Keratinocyte (primary cell): ENCODE measurements at regions not wholly inside any gene's neighbourhood (a gene's known extent, or its start where the extent isn't known, plus 50 kb on each side); places are given as distances from the start of the nearest gene placed in this dataset.

Source experiments
- DNase-seq: peaks from one replicate; pipeline ENCODE4 v3.0.0-alpha.2; 2011; ENCODE audit warnings: low read depth, missing footprints, low spot score
- FAIRE-seq: peaks from 2 replicates; lab custom pipeline; 2011; peaks lifted over from hg19 to GRCh38; lab: Jason Lieb, UNC
- H2AFZ ChIP-seq: 2 replicates; pipeline ENCODE4 v1.6.0; 2012; ENCODE audit warnings: low read length, control low read depth, inconsistent platforms; ENCODE audit not compliant: control insufficient read depth
- H3K27ac ChIP-seq: 2 replicates; pipeline ENCODE4 v1.5.1; 2011; ENCODE audit warnings: low read length; ENCODE audit not compliant: control insufficient read depth, insufficient read depth
- H3K27me3 ChIP-seq: 3 replicates; pipeline ENCODE4 v1.6.0; 2011; ENCODE audit warnings: low read length; ENCODE audit not compliant: control insufficient read depth, insufficient read depth; ENCODE audit errors: extremely low read depth
- H3K36me3 ChIP-seq, 2 experiments: 2 replicates in 1 of 2; 3 replicates in 1 of 2; pipeline ENCODE4 v1.5.1; 2011; ENCODE audit warnings: low read length in 2 of 2, mild to moderate bottlenecking in 1 of 2; ENCODE audit not compliant: control insufficient read depth in 2 of 2, insufficient read depth in 2 of 2; ENCODE audit errors: extremely low read depth in 1 of 2
- H3K4me1 ChIP-seq: 3 replicates; pipeline ENCODE4 v1.5.1; 2011; ENCODE audit warnings: low read length; ENCODE audit not compliant: control insufficient read depth, insufficient read depth; ENCODE audit errors: extremely low read depth
- H3K4me2 ChIP-seq: 3 replicates; pipeline ENCODE4 v1.6.0; 2011; ENCODE audit warnings: low read depth, low read length; ENCODE audit not compliant: control insufficient read depth, insufficient read depth; ENCODE audit errors: extremely low read depth
- H3K4me3 ChIP-seq, 3 experiments: fragments of 200-600 bp in 1 of 3; sonication (generic) in 1 of 3; 2 replicates in 2 of 3; 3 replicates in 1 of 3; pipeline ENCODE4 v1.5.1; 2011 to 2016; ENCODE audit warnings: low read length in 3 of 3, mild to moderate bottlenecking in 3 of 3, control low read depth in 2 of 3, inconsistent platforms in 1 of 3, low read depth in 1 of 3, mixed read lengths in 1 of 3, mixed run types in 1 of 3, moderate library complexity in 1 of 3; ENCODE audit not compliant: control insufficient read depth in 2 of 3, insufficient read depth in 2 of 3; ENCODE audit errors: extremely low read depth in 1 of 3
- H3K79me2 ChIP-seq: 2 replicates; pipeline ENCODE4 v1.6.0; 2012; ENCODE audit warnings: low read length; ENCODE audit not compliant: control insufficient read depth, insufficient read depth
- H3K9ac ChIP-seq: 3 replicates; pipeline ENCODE4 v1.6.0; 2011; ENCODE audit warnings: low read length; ENCODE audit not compliant: control insufficient read depth, insufficient read depth; ENCODE audit errors: extremely low read depth
- H3K9me1 ChIP-seq: 3 replicates; pipeline ENCODE4 v1.6.0; 2011; ENCODE audit warnings: low read length; ENCODE audit not compliant: control insufficient read depth, insufficient read depth; ENCODE audit errors: extremely low read depth
- H3K9me3 ChIP-seq: 2 replicates; pipeline ENCODE4 v1.5.1; 2012; ENCODE audit warnings: low read depth, low read length; ENCODE audit not compliant: control insufficient read depth
- H4K20me1 ChIP-seq: 3 replicates; pipeline ENCODE4 v1.6.0; 2011; ENCODE audit warnings: low read length; ENCODE audit not compliant: control insufficient read depth, insufficient read depth; ENCODE audit errors: extremely low read depth
- CTCF ChIP-seq, 3 experiments: IDR thresholded peaks in 1 of 3; conservative IDR thresholded peaks in 1 of 3; optimal IDR thresholded peaks in 1 of 3; 2 replicates in 2 of 3; 3 replicates in 1 of 3; pipeline versions ENCODE3 to v1.5.1; 2011; ENCODE audit warnings: low read length in 3 of 3, mild to moderate bottlenecking in 3 of 3, moderate library complexity in 2 of 3, control low read depth in 1 of 3, inconsistent platforms in 1 of 3; ENCODE audit not compliant: insufficient read depth in 2 of 3; ENCODE audit errors: extremely low read depth in 1 of 3
- EZH2 ChIP-seq: IDR thresholded peaks from one replicate; pipeline ENCODE4 v1.6.1; 2012; ENCODE audit warnings: inconsistent platforms, mild to moderate bottlenecking, low read length, moderate library complexity
- dilution Hi-C: fragments of 300-500 bp; cut with MboI; formaldehyde crosslinking; loops from one replicate; pipeline ENCODE4 v1.7.0; 2020; ENCODE audit warnings: low sequenced_read_pairs; ENCODE audit not compliant: extremely low pct_ligation_motif_present

- TF ChIP-seq CTCF (optimal IDR thresholded peaks at IDR 0.05 in 1 of 3, IDR thresholded peaks at IDR 0.05 in 1 of 3, conservative IDR thresholded peaks at IDR 0.05 in 1 of 3; ENCODE audit: extremely low read depth in 1 of 3, insufficient read depth in 2 of 3, low read length in 3 of 3) (no peak), EZH2 (no peak)
- no peaks in the 10 kb centered on the region for H3K79me2 ChIP-seq
- no peak overlapping the region for H3K4me3 ChIP-seq
- H3K36me3 ChIP-seq: no peaks in the 10 kb centered on the region
- no peak for DNase-seq
- no peaks in the 10 kb centered on the region for H3K27me3 ChIP-seq
- H3K4me1 ChIP-seq: no peaks in the 10 kb centered on the region
- FAIRE-seq: no peak
- H3K4me2 ChIP-seq: no peak overlapping the region
- no peak overlapping the region for H2AFZ ChIP-seq
- no peaks in the 10 kb centered on the region for H4K20me1 ChIP-seq
- H3K9me1 ChIP-seq: no peaks in the 10 kb centered on the region
- no peak overlapping the region for H3K27ac ChIP-seq
- H3K9me3 ChIP-seq: no peaks in the 10 kb centered on the region
- H3K9ac ChIP-seq: no peak overlapping the region
- dilution Hi-C loops: no loop called here
Observed at GRCh38 chr16:9663588-9663987, 518.6 kb downstream of the GRIN2A start.

- no peak for DNase-seq
- dilution Hi-C loops: no loop called here
- FAIRE-seq: no peak
Observed at GRCh38 chr16:9665851-9666271, 516.4 kb downstream of the GRIN2A start.

More at GRCh38 chr16:9665851-9666271, 516.4 kb downstream of the GRIN2A start:
- Histone ChIP-seq H3K4me1 (no peaks in the 10 kb centered on the region), H4K20me1 (no peaks in the 10 kb centered on the region), H3K36me3 (no peaks in the 10 kb centered on the region), H3K9me3 (no peaks in the 10 kb centered on the region), H3K79me2 (no peaks in the 10 kb centered on the region), H3K27ac (no peak overlapping the region), H2AFZ (no peak overlapping the region), H3K9me1 (no peaks in the 10 kb centered on the region), H3K9ac (no peak overlapping the region), H3K27me3 (no peaks in the 10 kb centered on the region), H3K4me3 (no peak overlapping the region), H3K4me2 (no peak overlapping the region)
- no peak for TF ChIP-seq CTCF (optimal IDR thresholded peaks at IDR 0.05 in 1 of 3, IDR thresholded peaks at IDR 0.05 in 1 of 3, conservative IDR thresholded peaks at IDR 0.05 in 1 of 3; ENCODE audit: extremely low read depth in 1 of 3, insufficient read depth in 2 of 3, low read length in 3 of 3)
- no peak for TF ChIP-seq EZH2
